Adrenal gland (tissue), 5 donors: ENCODE measurements at regions not wholly inside any gene's neighbourhood (a gene's known extent, or its start where the extent isn't known, plus 50 kb on each side); places are given as distances from the start of the nearest gene placed in this dataset.

ENCODE experiments used
- CTCF ChIP-seq, 6 experiments: fragments of 450-650 bp in 4 of 6; fragments of 200-600 bp in 2 of 6; sonication (generic) in 1 of 6; IDR thresholded peaks; 1 replicate in 5 of 6; 2 replicates in 1 of 6; pipeline versions ENCODE4 v1.5.1 to v1.8.0; 2016 to 2021; ENCODE audit warnings: antibody characterized with exemption in 6 of 6, mild to moderate bottlenecking in 2 of 6, moderate library complexity in 1 of 6
- POLR2A ChIP-seq, 2 donors: fragments of 450-650 bp; IDR thresholded peaks; one replicate each; pipeline ENCODE4 v1.6.1; 2017; ENCODE audit warnings: antibody characterized with exemption in 2 of 2, mild to moderate bottlenecking in 2 of 2, moderate library complexity in 1 of 2
- donor health status: DM: no; HTN: no; CAD: no.

- no peak for TF ChIP-seq CTCF (IDR thresholded peaks at IDR 0.05)
- TF ChIP-seq POLR2A (IDR thresholded peaks at IDR 0.05): no peak
Observed at GRCh38 chr17:6343191-6343590, 91.7 kb downstream of the AIPL1 start.
